Progenitor cell of endocrine pancreas (in vitro differentiated cells): ENCODE measurements at regions not wholly inside any gene's neighbourhood (a gene's known extent, or its start where the extent isn't known, plus 50 kb on each side); places are given as distances from the start of the nearest gene placed in this dataset.

ENCODE experiments used
- DNase-seq: peaks from one replicate; pipeline ENCODE4 v3.0.0; 2021; ENCODE audit warnings: low spot score; ENCODE audit not compliant: unreplicated experiment
- H3K27ac Mint-ChIP-seq: 2 replicates; pipeline ENCODE4 v1.8.0; 2021; ENCODE audit warnings: mild to moderate bottlenecking, moderate library complexity, mixed read lengths
- H3K27me3 Mint-ChIP-seq: 2 replicates; pipeline ENCODE4 v1.8.0; 2021; ENCODE audit warnings: mixed read lengths
- H3K36me3 Mint-ChIP-seq: 2 replicates; pipeline ENCODE4 v1.8.0; 2022; ENCODE audit warnings: mixed read lengths; ENCODE audit not compliant: insufficient read depth
- H3K4me1 Mint-ChIP-seq: 2 replicates; pipeline ENCODE4 v1.8.0; 2021; ENCODE audit warnings: low read depth, mixed read lengths
- H3K4me3 Mint-ChIP-seq: 2 replicates; pipeline ENCODE4 v1.8.0; 2021; ENCODE audit warnings: low read depth, mild to moderate bottlenecking, moderate library complexity, mixed read lengths
- H3K9me3 Mint-ChIP-seq: 2 replicates; pipeline ENCODE4 v1.8.0; 2021; ENCODE audit warnings: low read depth, mixed read lengths
- TF ChIP-seq, protein P1 (sequence below): fragments of 200-600 bp; sonication (generic); IDR thresholded peaks from one replicate; pipeline ENCODE4 v1.5.0; 2021; ENCODE audit warnings: antibody characterized with exemption, mild to moderate bottlenecking; ENCODE audit not compliant: unreplicated experiment

DNA sequence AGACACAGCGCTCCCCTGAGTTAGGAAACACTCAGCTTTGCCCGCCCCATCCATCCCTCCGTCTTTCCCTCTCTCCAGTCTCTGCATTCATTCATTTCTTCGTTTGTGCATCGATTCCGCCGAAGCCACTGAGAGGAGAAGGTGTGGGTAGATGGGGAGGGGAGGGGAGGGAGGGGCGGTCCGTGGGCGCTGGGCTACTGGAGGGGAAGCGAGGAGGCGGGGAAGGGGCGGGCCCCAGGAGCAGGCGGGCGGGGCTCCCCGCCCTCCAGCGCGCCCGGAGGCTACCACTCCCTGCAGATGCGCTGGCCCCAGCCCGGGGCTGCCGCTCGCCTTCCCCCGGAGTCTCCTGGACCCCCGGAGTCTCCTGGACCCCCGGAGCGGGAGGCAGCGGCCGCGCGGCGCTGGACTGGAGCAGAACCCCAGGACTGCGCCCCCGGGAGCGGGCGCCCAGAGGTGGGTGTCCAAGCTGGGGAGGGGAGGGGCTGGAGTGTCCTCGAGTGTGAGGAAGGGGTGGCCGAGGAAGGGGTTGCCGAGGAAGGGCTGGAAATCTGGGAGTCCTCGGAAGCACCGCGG, 159.5 kb downstream of the C9orf152 start:
- TF ChIP-seq, protein P1, sequence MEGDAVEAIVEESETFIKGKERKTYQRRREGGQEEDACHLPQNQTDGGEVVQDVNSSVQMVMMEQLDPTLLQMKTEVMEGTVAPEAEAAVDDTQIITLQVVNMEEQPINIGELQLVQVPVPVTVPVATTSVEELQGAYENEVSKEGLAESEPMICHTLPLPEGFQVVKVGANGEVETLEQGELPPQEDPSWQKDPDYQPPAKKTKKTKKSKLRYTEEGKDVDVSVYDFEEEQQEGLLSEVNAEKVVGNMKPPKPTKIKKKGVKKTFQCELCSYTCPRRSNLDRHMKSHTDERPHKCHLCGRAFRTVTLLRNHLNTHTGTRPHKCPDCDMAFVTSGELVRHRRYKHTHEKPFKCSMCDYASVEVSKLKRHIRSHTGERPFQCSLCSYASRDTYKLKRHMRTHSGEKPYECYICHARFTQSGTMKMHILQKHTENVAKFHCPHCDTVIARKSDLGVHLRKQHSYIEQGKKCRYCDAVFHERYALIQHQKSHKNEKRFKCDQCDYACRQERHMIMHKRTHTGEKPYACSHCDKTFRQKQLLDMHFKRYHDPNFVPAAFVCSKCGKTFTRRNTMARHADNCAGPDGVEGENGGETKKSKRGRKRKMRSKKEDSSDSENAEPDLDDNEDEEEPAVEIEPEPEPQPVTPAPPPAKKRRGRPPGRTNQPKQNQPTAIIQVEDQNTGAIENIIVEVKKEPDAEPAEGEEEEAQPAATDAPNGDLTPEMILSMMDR, result no peak
- Mint-ChIP-seq H3K27ac (peak overlapping the region; percentile 57), H3K36me3 (no peaks in the 10 kb centered on the region), H3K9me3 (no peaks in the 10 kb centered on the region), H3K27me3 (peaks cover 76% of the 10 kb centered on the region), H3K4me3 (peak overlapping the region; percentile 78), H3K4me1 (peaks cover 12% of the 10 kb centered on the region)
- peak; percentile 46 for DNase-seq

DNA sequence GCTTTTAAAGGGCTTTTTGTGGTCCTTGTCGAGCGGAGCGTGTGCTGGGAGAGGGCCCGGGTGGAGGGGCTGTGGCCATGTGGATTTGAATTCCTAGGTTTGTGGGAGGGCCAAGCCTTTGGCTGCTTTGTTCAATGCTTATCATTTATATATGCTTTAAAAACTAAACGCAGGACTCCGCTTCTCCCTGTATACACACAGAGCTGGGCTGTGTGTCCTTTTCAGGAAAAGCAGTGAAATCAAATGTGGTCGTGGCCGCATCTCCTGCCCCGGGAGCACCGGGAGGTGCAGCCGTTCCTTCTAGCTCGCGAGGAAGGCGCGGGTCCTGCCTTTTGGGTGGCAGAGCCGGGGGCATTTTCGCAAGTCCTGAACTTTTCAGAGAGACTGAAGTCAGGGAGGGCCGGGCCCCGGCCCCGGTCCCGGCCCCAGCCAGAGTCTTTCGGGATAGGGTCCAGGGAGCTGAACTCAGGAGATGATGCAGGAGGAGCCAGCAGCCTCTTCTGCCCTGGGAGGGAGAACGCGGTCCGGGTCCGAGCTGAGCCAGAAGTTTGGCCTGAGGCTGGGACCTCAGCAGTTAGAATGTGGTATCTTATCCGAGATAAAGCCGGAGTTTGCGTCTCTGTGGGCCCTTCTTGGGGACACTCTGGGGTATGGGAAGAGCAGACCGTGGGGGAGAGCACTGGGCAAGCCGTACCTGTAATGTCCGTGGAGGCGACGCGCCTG, 158.8 kb downstream of the C9orf152 start:
- no peaks in the 10 kb centered on the region for H3K36me3 Mint-ChIP-seq
- no peak overlapping the region for H3K27ac Mint-ChIP-seq
- peaks cover 80% of the 10 kb centered on the region for H3K27me3 Mint-ChIP-seq
- H3K4me3 Mint-ChIP-seq, result peak overlapping the region; percentile 73
- TF ChIP-seq, protein P1, result no peak
- no peak for DNase-seq
- no peaks in the 10 kb centered on the region for H3K9me3 Mint-ChIP-seq
- peaks cover 12% of the 10 kb centered on the region for H3K4me1 Mint-ChIP-seq

DNA sequence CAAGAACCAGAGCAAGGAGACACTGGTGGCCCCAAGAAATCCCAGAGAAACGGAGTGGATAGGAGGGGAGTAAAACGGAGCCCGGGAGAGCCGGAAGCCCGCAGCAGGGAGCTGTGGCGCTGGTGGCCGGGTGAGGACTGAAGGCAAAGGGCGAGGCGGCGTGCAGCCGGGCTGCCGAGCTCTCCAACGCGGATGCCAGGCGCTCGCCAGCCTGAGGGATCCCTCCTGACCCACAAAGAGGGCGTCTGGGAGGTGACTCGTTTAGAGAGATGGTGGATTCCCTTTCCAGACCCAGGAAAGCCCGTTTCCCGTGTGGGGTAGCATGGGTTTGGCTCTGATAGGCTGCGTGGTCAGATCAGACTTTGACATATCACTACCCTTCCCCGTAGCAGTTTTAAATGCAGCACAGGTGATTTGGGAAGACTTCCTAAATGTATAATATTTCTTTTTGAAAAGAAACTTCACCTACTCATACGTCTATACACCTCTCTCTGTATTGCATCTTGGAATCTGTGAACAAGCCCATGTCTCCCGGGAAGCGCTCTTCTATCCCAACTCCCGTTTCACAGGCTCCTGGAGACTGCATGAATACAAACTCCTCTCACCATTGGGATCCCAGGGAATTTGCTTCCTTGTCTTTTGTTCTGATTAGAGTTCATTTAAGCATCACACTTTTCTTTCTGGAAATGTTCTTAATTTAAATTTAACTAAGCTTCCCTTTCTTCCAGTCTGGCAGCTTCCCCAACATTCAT, 158.1 kb downstream of the C9orf152 start:
- peaks cover 77% of the 10 kb centered on the region for H3K27me3 Mint-ChIP-seq
- DNase-seq, result peak; percentile 16
- peaks cover 12% of the 10 kb centered on the region for H3K4me1 Mint-ChIP-seq
- H3K9me3 Mint-ChIP-seq, result no peaks in the 10 kb centered on the region
- no peak overlapping the region for H3K27ac Mint-ChIP-seq
- H3K36me3 Mint-ChIP-seq, result no peaks in the 10 kb centered on the region
- TF ChIP-seq, protein P1, result no peak
- H3K4me3 Mint-ChIP-seq, result peak overlapping the region; percentile 73

DNA sequence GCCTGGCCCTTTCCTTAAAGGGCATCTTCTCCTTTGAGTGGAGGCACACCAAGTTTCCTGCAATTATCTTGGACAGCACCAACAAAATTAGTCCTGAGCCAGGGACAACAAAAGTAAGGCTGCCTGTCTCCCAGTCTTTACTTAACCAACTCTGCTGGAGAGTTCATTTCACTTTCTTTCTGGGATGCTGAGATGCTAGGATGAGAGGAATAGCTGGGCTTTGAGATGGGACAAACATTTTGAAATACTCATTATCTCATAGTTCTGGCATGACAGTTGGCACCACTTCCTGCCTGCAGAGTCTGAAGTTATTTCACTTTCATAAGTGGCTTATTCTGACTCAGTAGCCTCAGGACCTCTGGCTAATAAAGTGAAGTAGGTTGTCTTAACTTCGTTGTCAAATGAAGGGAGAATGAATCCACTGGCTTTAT, 157.0 kb downstream of the C9orf152 start:
- H3K4me1 Mint-ChIP-seq, result peaks cover 12% of the 10 kb centered on the region

GRCh38 chr9:110056062-110056461, 151.9 kb downstream of the C9orf152 start:
- H3K4me3 Mint-ChIP-seq, result no peak overlapping the region
- no peak overlapping the region for H3K27ac Mint-ChIP-seq
- TF ChIP-seq, protein P1, result no peak
- H3K9me3 Mint-ChIP-seq, result no peaks in the 10 kb centered on the region
- peaks cover 2% of the 10 kb centered on the region for H3K4me1 Mint-ChIP-seq
- H3K27me3 Mint-ChIP-seq, result peaks cover 29% of the 10 kb centered on the region
- no peaks in the 10 kb centered on the region for H3K36me3 Mint-ChIP-seq
- DNase-seq, result no peak

More for the DNA sequence above, 157.0 kb downstream of the C9orf152 start:
- Mint-ChIP-seq H3K9me3 (no peaks in the 10 kb centered on the region), H3K4me3 (no peak overlapping the region), H3K36me3 (no peaks in the 10 kb centered on the region), H3K27ac (no peak overlapping the region), H3K27me3 (peaks cover 68% of the 10 kb centered on the region)
- DNase-seq, result no peak
- TF ChIP-seq, protein P1, result no peak
